ENCODE measurements at regions not wholly inside any gene's neighbourhood (a gene's known extent, or its start where the extent isn't known, plus 50 kb on each side); places are given as distances from the start of the nearest gene placed in this dataset.

- TF ChIP-seq ZNF146 (CRISPR knock-in tag; IDR thresholded peaks at IDR 0.05; ENCODE audit: unreplicated experiment) = no peak
- no peak for TF ChIP-seq TAF1 (IDR thresholded peaks at IDR 0.05; ENCODE audit: control insufficient read depth, extremely low read depth, insufficient read depth, low read length, severe bottlenecking)
- TF ChIP-seq RBBP5 (IDR thresholded peaks at IDR 0.05; ENCODE audit: borderline replicate concordance, insufficient read depth, low read length, poor library complexity, severe bottlenecking) = no peak
- TF ChIP-seq ZNF408 (CRISPR knock-in tag; IDR thresholded peaks at IDR 0.05; ENCODE audit: low read depth) = no peak
- no peak for TF ChIP-seq ZNF589 (CRISPR knock-in tag; IDR thresholded peaks at IDR 0.05; ENCODE audit: low read depth)
- no peak for TF ChIP-seq JUNB (CRISPR knock-in tag; conservative IDR thresholded peaks at IDR 0.05)
- TF ChIP-seq TEAD1 (CRISPR knock-in tag; IDR thresholded peaks at IDR 0.05) = no peak
- TF ChIP-seq ARID4B (CRISPR knock-in tag; IDR thresholded peaks at IDR 0.05) = no peak
- TF ChIP-seq ZNF175 (CRISPR knock-in tag; IDR thresholded peaks at IDR 0.05; ENCODE audit: low read depth) = no peak
- no peak for TF ChIP-seq ZBED1 (IDR thresholded peaks at IDR 0.05)
- no peak for TF ChIP-seq RBM17 (IDR thresholded peaks at IDR 0.05; ENCODE audit: borderline replicate concordance, low read depth, low read length)
- no peak for TF ChIP-seq RFX5 (IDR thresholded peaks at IDR 0.05; ENCODE audit: low read depth, low read length)
- no peak for TF ChIP-seq MAX (CRISPR knock-in tag; IDR thresholded peaks at IDR 0.05)
- no peak for TF ChIP-seq GABPA (tag; conservative IDR thresholded peaks at IDR 0.05; ENCODE audit: low read depth)
These were observed 921.3 kb downstream of the NLGN4X start for GRCh38 chrX:5307416-5307815.
